HG02852 (cell line): ENCODE measurements at regions not wholly inside any gene's neighbourhood (a gene's known extent, or its start where the extent isn't known, plus 50 kb on each side); places are given as distances from the start of the nearest gene placed in this dataset.
"Not testable (repeated sequence)": the region's sequence is repeated elsewhere in the genome, so short reads cannot be mapped to it uniquely, and the experiment has no call there.

Source experiments
- ATAC-seq: cut with Tn5 transposase; IDR thresholded peaks from one replicate; pipeline ENCODE4 v1.9.1; 2021; ENCODE audit warnings: mild to moderate bottlenecking, moderate library complexity; ENCODE audit not compliant: unreplicated experiment

DNA sequence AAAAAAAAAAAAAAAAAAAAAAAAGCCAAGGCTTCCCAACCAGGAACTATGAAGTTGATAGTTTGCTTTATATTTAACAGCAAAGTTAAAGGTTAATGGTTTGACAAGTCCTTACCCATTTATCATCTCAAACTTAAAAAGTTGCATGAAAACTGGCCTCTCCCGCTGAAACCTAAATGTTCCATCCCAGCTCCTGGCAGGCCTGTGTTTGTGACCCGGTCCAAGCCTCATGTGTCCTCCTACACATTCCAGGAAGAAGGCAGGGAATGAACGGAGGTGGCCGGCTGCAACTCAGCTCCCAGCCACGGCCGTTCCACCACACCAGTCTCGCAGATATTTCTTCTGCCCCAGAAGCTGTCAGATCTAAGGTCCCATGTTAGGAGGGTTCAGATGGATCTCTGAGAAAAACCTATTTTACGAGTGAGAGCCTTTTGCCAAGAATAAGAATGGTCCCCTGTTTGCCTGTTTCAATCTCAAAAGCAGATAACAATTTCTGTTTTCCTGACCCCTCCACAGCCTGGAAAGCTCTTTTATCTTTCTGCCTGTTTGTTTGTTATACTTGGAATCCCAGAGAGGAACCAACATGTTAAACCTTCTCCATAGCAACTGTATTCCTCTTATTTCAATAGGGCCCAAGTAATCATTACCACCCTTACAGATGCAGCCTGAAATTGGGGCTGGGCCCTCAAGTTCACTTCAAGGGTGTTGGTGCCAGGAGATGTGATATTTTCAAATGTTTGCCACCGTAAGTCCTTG, 56.5 kb downstream of the KCTD12 start:
- no peak for ATAC-seq

DNA sequence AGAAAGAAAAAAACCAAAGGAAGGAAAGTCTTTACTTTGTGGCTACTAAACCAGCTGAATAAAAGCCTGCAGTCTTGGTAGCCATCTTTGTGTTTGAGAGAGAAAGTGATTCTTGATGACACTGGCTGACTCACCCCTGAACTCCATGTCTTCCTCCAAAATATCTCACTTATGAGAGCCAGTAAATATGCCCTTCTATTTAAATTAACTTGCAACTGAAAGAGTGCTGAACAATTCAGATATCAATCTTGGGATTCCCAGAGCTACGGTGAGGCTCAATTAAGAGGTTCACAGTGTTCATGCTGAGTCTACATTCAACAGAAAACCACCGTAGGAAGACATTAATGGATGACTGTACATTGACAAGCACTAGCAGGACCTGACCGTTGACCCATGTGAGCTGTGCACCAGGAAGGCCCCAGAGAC, 57.9 kb downstream of the KCTD12 start:
- peak; percentile 69 for ATAC-seq

DNA sequence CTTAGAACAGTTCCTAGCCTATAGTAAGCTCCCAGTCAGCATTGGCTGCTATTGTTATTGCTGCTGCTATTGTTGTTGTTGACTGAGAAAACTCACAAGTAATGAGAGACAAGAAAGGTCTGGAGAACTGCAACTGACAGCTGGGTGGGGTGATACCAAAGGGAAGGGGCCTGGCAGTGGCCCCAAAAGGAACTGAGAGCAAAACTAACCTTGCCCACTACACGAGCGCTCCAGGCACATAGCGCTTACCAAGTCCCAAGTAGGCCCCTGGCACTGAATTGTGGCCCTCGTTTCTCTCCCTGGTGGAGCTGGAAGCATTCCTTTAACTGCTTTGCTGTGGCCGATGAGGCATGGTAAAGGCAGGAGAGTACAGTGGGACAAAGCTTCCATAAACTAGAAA, 59.7 kb downstream of the KCTD12 start:
- no peak for ATAC-seq

DNA sequence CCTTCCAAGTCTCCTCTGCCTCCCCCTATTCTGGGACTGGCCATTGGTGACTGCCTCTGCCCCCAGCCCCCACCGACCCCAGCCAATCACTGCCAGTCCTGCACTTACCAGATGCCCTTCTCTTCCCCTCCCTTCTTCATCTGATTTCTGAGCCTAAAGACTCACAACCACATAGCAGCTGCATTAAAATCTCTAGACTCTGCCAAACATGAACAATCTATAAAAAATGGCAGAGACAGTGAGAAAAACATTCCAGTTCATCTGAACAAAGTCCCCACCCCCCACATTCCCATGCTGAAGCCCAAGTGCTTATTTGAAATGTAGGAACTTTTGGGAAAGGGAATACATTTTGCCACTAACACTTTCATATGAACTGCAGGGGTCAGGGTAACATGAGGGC, 60.8 kb downstream of the KCTD12 start:
- ATAC-seq = no peak

DNA sequence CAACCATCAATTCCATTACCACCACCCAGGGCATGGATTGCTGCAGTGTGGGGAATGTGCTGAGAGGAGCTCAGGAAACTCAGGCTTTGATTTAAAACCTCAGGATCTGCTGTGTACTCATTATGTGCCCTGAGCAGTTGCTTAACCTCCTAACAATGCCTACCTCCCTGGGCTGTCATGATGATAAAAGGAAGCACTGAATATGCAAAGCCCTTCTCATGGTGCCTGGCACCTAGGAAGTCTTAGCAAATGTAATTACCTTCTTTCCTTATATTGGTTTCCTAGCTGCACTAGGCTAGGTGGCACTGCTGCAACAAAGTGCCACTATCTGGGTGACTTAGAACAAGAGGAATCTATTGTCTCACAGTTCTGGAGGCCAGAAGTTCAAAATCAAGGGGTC, 62.2 kb downstream of the KCTD12 start:
- ATAC-seq = no peak

DNA sequence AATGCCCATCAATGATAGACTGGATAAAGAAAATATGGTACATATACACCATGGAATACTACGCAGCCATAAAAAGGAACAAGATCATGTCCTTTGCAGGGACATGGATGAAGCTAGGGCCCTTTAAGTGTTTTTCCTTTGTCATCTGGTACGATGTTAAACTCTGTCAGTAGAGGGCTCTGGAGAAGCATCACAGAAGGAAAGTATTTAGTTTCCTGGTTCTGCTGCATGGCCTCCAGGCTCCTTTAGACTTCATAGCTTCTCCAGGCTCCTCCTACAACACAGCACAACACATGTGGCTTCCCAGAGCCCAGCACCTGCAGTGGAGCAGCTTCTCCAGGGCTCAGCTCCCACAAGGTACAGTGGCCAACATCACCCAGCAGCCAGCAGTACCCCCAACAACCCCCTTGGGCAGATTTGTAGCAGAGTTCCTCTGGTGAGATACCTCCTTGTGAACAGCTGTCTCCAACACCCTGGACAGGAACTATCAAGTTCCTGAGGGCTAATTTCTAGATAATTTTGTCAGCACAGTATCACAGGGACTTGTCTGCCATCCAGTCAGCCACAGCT, 63.4 kb downstream of the KCTD12 start:
- peak; percentile 81 for ATAC-seq

DNA sequence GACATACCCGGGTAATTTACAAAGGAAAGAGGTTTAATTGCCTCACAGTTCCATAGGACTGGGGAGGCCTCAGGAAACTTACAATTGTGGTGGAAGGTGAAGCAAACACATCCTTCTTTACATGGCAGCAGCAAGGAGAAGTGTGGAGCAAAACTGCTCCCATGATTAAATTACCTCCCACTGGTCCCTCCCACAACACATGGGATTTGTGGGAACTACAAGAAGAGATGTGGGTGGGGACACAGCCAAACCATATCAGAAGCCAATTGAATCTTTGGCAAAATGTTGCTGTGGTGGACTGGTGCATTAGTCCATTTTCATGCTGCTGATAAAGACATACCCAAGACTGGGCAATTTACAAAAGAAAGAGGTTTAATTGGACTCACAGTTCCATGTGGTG, 65.0 kb downstream of the KCTD12 start:
- ATAC-seq = not testable (repeated sequence)

DNA sequence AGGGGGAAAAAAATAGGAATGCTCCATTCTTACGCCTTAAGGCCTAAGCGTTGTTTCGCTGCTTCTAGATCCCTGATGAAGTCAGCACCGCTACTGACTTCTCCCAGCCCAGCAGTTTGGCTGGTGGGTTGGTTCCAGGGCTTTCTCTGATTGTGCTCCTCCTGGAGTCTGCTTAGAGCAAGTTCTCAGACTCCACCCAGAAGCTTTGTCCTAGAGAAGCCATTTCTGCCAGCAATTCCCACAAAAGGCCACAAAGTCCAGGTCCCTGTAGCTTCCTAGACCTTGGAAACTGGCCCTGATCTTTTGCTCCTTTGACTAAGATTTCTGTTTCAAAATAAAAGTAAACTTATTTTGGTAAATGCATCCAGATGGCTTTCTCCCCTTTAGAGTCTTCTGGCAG, 65.4 kb downstream of the KCTD12 start:
- no peak for ATAC-seq

DNA sequence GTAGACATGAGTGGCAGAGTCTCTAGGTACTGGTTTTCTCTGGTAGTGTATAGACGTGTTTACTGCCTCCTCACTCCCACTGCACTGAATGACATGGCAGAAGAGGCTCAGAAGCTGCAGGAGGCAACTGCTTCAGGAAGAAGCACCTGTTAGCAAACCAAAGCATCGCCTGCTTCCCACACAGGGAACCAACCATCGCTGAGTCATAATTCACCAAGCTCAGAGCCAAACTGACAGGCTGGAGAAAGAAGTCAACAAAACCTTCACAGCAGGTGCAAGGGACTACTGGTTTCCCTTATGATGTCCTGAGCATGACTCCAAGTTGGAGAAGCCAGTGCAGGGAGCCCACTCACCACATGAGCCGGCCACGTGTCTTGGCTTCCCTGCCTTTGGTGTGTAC, 69.8 kb downstream of the KCTD12 start:
- peak; percentile 88 for ATAC-seq

DNA sequence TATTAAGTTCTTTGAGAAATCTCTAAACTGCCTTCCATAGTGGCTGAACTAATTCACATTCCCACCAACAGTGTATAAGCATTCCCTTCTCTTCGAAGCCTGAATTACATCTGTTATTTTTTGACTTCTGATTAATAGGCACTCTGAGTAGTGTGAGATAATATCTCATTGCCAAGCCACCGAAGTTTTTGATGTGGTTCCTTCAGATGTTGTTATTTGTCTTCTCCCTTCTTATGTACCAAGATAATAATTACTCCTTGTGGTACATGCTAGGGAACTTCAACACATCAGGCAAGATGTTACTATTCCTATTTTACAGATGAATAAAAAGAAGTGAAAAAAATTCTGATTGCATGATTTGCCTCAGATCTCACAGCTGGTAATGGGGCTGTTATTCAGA, 70.9 kb downstream of the KCTD12 start:
- no peak for ATAC-seq

DNA sequence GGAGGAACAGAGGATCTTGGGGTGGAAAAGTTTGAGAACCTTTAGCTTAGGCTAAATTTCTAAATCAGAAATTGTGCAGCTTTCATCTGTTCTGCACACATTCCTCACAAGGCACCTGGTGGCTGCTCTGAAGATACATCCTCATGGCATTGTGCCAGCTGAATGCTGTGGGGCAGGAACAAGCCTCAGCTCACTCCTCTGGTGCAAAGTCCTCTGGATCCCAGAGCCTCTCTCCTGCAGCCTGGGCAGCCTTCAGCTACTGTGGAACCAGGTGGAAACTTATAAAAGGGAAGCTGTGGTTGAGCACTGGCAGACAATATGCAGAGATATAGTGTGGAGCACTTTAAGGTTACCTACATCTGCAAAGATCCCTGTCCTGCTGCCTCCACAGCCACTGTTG, 72.3 kb downstream of the KCTD12 start:
- no peak for ATAC-seq

DNA sequence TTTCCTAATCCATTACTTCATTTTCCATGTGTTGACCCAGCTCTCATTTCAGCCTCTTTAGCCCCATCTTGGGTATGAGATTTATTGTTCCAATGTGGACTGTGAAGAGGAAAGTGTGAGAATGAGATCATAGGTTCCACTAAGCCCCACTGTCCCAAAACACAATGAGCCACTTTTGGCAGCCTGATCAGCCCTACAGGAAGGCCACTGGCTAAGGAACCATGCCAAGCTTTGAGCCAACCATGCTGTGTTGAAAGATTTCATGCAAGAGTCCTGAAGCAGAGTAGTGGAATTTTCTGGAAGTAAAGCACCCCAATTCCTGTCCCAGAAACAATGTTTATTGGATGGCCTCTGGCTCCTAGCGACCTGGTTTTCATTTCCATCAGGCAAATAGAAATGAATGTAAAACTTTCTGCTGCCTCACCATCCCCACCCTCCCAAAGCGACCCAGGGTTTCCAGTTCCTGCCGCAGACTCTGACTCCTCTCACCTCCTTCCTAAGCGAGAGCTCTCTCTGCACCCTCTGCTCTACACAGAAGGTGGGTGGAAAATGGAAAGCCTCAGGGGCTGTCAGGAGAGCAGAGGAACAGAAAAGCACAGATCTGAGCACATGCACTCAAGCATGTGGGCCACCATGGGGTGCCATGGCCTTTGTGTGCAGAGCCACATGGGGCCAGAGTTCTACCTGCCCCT, 73.1 kb downstream of the KCTD12 start:
- no peak for ATAC-seq

DNA sequence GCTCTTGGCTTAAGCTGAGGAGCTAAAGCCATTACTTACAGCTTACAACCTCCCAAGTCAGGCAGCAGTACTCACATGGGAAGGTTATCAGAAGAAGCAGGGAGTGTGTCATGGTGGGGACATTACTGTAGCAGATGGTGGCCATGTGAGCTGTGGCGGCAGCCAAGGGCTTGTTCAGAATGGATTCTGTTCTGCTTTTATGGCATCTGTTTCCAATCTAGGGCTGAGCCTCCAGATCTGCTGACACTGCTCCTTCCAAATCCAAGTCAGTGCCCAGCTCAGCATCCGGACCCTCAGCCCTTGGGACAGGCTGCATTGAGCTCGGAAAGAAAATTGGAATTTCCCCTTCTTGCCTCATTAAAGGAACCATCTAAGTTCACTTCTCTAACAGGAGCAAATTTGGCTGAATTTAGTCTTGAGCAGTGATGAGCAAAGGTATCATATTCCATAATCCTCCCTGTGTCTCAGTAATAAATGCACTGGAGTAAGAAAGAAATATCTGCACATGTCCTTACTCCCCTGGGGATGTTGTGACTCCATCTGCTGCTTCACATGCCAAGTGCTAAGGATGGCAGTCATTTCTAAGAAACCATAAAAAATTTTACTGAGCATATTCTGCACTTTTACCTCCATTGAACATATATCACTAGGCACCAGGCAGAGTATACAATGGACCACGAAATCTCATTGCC, 73.9 kb downstream of the KCTD12 start:
- ATAC-seq = no peak

DNA sequence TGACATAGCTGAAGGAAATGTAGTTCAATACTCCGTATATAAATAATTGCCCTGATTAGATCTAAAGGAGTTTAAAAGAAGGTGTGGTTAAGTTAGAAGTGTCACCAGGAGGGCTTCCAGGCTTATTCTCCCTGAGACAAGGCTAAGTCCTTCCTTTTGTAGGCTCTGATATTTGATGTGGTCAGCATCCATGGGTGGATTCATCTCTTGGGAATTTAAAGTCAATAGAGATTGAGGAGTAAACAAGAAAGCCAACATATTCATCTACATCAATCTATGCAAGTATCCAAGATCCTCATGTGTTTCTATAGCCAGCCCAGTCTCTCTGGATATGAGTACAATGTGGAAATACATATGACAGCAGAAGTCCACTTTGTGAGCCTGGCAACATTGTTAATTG, 76.8 kb downstream of the KCTD12 start:
- no peak for ATAC-seq

DNA sequence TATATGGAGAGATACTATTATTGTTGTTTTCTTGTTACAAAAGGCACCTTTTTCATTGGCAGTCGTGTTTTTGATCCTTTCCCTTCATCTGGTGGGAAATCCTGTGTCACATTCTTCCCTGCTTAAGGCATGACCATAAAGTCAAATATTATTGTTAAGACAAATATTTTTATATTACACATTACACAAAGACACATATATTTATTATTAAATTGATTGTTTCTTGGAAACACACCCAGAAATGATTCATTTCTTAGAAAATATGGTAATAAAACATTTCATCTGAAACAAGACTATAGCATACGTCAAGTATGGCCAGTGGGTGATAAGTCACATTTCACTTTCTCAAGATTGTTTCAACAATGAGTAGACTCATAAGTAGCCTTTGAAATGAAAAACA, 77.3 kb downstream of the KCTD12 start:
- no peak for ATAC-seq

DNA sequence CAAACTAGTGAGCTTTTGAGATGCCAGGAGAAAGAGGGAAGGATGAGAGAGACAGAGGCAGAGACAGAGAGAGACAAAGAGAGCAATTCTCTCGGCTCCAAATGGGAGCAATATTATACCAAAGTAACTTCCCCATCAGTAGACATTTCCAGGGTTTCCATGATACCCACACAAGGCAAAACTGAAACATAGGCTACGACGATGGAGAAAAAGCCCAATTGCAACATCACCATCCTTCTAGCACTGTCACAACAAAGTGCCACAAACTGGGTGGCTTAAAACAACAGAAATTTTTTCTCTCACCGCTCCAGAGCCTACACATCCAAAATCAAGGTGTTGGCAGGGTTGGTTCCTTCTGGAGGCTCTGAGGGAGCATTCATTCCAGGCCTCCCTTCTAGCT, 81.4 kb downstream of the KCTD12 start:
- ATAC-seq = no peak

DNA sequence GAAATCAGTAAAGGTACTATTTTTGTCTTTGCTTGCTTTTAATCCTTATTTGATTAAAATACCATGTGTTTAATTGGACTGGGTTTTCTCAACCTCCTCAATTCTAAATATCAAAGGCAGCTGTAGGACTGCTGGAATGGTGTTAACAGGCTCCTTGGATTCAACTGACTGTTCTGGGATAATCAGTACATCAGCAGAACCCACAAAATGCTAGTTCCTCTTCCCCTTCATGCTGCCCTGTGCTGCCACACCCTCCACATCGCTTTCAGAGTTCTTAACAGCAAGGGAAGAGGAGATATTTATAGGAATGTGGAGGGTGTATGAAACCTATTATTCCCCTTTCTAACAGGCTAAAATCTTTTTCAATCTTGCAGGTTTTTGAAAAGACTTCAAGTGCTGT, 82.4 kb downstream of the KCTD12 start:
- no peak for ATAC-seq

DNA sequence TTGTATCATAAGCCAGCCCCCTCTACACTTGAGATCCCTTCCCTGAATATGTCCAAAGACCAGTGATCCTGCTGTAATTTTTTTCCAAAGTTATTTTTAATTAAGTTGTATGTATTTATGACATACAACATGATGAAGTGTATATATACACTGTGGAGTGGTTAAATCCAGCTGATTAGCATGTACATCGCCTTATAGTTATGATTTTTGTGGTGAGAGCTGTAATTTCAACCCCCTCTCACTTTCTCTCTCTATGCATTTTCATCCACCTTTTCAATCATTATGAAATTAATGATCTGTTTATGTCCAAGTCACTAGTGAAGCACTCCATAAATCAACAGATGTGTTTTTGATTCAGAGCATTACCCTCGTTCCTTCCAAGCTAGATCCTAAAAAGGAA, 85.3 kb downstream of the KCTD12 start:
- no peak for ATAC-seq

DNA sequence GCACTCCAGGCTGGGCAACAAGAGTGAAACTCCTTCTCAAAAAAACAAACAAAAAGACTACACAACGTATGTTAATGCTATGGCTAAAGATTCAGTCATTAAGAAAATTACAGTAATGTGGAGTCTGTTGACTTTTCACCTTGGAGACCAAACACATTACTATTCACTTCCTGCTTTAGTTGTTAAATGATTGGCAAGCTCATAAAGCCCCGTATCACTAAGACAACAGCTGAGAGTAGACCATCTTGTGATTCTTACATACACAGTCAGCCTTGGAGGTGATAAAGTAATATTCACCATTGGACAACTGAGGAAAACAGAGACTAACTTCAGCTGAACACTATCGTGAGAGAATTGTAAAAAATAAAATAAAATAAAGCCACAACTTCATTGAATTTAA, 86.5 kb downstream of the KCTD12 start:
- no peak for ATAC-seq

DNA sequence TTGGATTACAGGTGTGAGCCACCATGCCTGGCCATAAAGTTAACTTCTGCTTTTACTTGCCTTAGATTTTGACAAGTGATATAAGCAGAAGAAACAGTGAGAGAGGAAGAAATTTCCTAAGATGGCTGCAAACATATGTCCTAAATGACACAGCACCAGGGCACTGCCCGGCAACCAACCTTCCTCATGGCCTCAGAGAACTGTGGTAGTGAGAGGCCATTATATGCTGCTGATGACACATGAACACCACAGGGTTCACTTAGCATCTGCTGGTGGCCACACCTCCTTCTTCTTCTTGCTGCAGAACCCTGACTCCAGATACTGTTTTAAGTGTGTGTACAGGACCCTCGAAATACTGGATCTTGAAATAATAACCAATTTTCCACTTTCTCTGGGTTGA, 88.2 kb downstream of the KCTD12 start:
- no peak for ATAC-seq

DNA sequence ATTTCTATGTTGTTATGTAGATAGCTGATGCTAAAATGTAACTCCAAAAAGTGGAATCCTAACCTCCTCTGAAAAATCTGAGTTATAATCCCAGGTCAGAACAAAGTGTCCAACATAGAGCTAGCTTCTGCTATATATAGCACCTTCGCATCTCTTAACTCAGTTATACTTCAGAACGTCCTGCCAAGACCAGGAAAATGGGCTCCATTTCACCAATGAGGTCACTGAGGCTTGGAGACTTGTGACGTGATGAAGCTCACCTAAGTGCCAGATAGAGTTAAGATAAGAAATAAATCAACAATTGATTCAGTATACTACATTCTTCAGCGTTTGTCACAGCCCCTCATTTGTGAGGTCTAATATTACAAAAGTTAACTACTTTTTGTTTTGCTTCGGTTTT, 88.8 kb downstream of the KCTD12 start:
- ATAC-seq = no peak

DNA sequence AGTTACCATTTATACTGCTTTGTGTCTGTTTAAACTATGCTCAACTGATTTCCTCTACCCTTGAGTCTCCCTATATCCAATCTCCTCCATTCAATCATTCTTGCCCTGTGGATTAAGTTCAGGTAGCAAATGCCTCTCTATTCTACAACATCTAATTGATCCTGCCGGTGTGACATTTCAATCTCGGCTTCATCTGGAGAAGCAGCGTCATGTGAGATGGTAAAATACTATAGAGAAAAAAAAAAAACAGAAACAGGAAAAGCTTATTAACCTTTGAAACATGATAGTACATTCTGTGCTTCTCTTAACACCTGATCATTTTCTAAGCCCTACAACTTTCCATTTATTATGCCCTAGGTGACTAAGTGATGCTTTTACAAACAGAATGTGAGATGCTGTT, 89.4 kb downstream of the KCTD12 start:
- no peak for ATAC-seq
